Dendritic cell treated with granulocyte-macrophage colony-stimulating factor and Interleukin-4, amounts not matched to agents 40 ng/mL and 50 ng/mL, for 4 days (primary cell): ENCODE measurements at regions not wholly inside any gene's neighbourhood (a gene's known extent, or its start where the extent isn't known, plus 50 kb on each side); places are given as distances from the start of the nearest gene placed in this dataset.

ENCODE experiments used
- H3K27ac Mint-ChIP-seq: one replicate; pipeline ENCODE4 v1.8.0; 2022; ENCODE audit warnings: mild to moderate bottlenecking, mixed read lengths
- H3K27me3 Mint-ChIP-seq: one replicate; pipeline ENCODE4 v1.8.0; 2022; ENCODE audit warnings: mild to moderate bottlenecking, mixed read lengths
- H3K36me3 Mint-ChIP-seq: one replicate; pipeline ENCODE4 v1.8.0; 2022; ENCODE audit warnings: low read depth, mixed read lengths
- H3K4me1 Mint-ChIP-seq: one replicate; pipeline ENCODE4 v1.8.0; 2022; ENCODE audit warnings: low read depth, mixed read lengths
- H3K4me3 Mint-ChIP-seq: one replicate; pipeline ENCODE4 v1.8.0; 2022; ENCODE audit warnings: mild to moderate bottlenecking, moderate library complexity, mixed read lengths
- H3K9me3 Mint-ChIP-seq: one replicate; pipeline ENCODE4 v1.8.0; 2022; ENCODE audit warnings: mixed read lengths
- intact Hi-C: fragments of 100-400 bp; cut with micrococcal nuclease; formaldehyde crosslinking; loops from one replicate; pipeline ENCODE4 v1.15.0; 2022

GRCh38 chr12:74922117-74922516, 287.5 kb downstream of the KCNC2 start:
- Mint-ChIP-seq H3K27ac (no peak overlapping the region), H3K4me1 (no peaks in the 10 kb centered on the region), H3K9me3 (peaks cover 50% of the 10 kb centered on the region), H3K27me3 (no peaks in the 10 kb centered on the region), H3K4me3 (no peak overlapping the region), H3K36me3 (no peaks in the 10 kb centered on the region)
- intact Hi-C loops = no loop called here

DNA sequence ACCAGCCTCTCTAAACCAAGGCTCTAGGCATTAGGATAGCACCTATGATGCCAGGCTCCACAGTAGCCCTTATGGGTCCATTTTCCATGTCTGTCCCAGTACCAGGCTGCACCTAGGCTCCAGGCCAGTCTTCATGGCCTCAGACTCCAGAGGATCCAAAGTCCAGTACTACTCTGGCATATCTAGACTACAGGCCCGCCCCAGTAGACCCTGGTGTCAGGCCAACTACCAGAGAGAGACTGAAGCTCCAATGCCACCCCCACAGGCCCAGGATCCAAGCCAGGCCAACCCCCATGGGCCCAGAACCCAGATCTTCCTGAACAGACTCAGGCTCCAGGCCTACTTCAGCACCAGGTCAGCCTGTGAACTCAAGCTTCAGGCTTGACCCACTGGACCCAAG, 287.0 kb downstream of the KCNC2 start:
- intact Hi-C loops = no loop called here
- peaks cover 55% of the 10 kb centered on the region for H3K9me3 Mint-ChIP-seq
- no peak overlapping the region for H3K4me3 Mint-ChIP-seq
- no peaks in the 10 kb centered on the region for H3K27me3 Mint-ChIP-seq
- no peaks in the 10 kb centered on the region for H3K36me3 Mint-ChIP-seq
- H3K4me1 Mint-ChIP-seq = no peaks in the 10 kb centered on the region
- H3K27ac Mint-ChIP-seq = no peak overlapping the region

GRCh38 chr12:74941670-74942069, 268.0 kb downstream of the KCNC2 start:
- Mint-ChIP-seq H3K9me3 (no peaks in the 10 kb centered on the region), H3K27me3 (no peaks in the 10 kb centered on the region), H3K4me3 (no peak overlapping the region), H3K4me1 (no peaks in the 10 kb centered on the region), H3K27ac (no peak overlapping the region), H3K36me3 (no peaks in the 10 kb centered on the region)
- intact Hi-C loops = no loop called here

GRCh38 chr12:74945771-74946198, 263.9 kb downstream of the KCNC2 start:
- no peaks in the 10 kb centered on the region for H3K27me3 Mint-ChIP-seq
- no peak overlapping the region for H3K27ac Mint-ChIP-seq
- H3K9me3 Mint-ChIP-seq = no peaks in the 10 kb centered on the region
- intact Hi-C loops = no loop called here
- H3K36me3 Mint-ChIP-seq = no peaks in the 10 kb centered on the region
- no peak overlapping the region for H3K4me3 Mint-ChIP-seq
- H3K4me1 Mint-ChIP-seq = no peaks in the 10 kb centered on the region

GRCh38 chr12:74953697-74954096, 255.9 kb downstream of the KCNC2 start:
- no peak overlapping the region for H3K4me3 Mint-ChIP-seq
- peaks cover 10% of the 10 kb centered on the region for H3K9me3 Mint-ChIP-seq
- intact Hi-C loops = no loop called here
- H3K36me3 Mint-ChIP-seq = no peaks in the 10 kb centered on the region
- H3K27me3 Mint-ChIP-seq = no peaks in the 10 kb centered on the region
- no peaks in the 10 kb centered on the region for H3K4me1 Mint-ChIP-seq
- no peak overlapping the region for H3K27ac Mint-ChIP-seq

DNA sequence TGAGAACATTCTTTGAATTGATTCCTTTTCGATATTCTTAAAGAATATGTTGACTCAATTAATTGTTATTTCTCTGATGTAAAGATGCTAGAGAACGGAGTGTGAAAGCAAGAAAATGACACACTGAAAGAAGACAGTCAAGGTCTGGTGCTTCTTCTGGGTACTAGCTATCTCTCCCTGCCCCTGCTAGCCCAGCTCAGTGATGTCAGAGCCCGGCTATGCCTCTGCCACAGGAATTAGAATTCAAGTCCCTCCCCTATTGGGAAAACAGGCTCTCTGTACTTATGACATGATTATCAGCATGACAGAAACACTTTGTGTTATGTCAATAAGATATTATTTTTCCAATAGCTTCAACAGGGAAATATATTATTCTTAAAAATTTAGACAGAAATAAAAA, 252.4 kb downstream of the KCNC2 start:
- Mint-ChIP-seq H3K36me3 (no peaks in the 10 kb centered on the region), H3K27ac (no peak overlapping the region), H3K4me3 (no peak overlapping the region), H3K27me3 (no peaks in the 10 kb centered on the region), H3K9me3 (peaks cover 17% of the 10 kb centered on the region), H3K4me1 (no peaks in the 10 kb centered on the region)
- intact Hi-C loops = no loop called here

GRCh38 chr12:74957634-74958033, 252.0 kb downstream of the KCNC2 start:
- Mint-ChIP-seq H3K27ac (no peak overlapping the region), H3K36me3 (no peaks in the 10 kb centered on the region), H3K27me3 (no peaks in the 10 kb centered on the region), H3K4me1 (no peaks in the 10 kb centered on the region), H3K9me3 (peaks cover 17% of the 10 kb centered on the region), H3K4me3 (no peak overlapping the region)
- intact Hi-C loops = no loop called here

GRCh38 chr12:74959657-74960056, 250.0 kb downstream of the KCNC2 start:
- H3K4me1 Mint-ChIP-seq = no peaks in the 10 kb centered on the region
- H3K4me3 Mint-ChIP-seq = no peak overlapping the region
- H3K9me3 Mint-ChIP-seq = peaks cover 17% of the 10 kb centered on the region
- intact Hi-C loops = no loop called here
- H3K27me3 Mint-ChIP-seq = no peaks in the 10 kb centered on the region
- no peak overlapping the region for H3K27ac Mint-ChIP-seq
- H3K36me3 Mint-ChIP-seq = no peaks in the 10 kb centered on the region

- intact Hi-C loops = no loop called here
- Mint-ChIP-seq H3K4me1 (no peaks in the 10 kb centered on the region), H3K36me3 (no peaks in the 10 kb centered on the region), H3K9me3 (peaks cover 9% of the 10 kb centered on the region), H3K27me3 (no peaks in the 10 kb centered on the region), H3K4me3 (no peak overlapping the region), H3K27ac (no peak overlapping the region)
These were observed 246.3 kb downstream of the KCNC2 start for GRCh38 chr12:74963304-74963703.

DNA sequence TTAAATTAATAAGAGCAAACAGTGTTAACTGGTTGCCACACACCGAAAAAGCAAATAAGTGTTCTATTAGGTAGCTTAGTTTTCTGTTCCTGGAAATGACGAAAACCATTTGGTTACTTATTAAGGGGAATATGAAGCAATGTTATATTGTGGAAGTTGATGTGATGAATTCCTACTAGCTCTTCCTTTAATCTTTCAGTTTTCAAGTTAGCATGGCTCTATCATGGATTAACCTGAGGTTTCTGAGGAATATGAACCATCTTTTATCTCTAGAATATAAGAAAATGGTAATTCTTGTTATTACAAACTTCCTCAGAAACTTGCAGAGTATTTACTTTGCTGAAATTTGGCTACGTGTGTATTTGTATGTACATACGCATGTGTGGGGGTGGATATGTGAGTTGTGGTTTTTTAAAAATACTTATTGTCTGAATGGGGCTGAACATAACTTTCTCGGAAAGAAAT, 245.7 kb downstream of the KCNC2 start:
- intact Hi-C loops = no loop called here
- Mint-ChIP-seq H3K27me3 (no peaks in the 10 kb centered on the region), H3K27ac (no peak overlapping the region), H3K4me1 (no peaks in the 10 kb centered on the region), H3K9me3 (peaks cover 5% of the 10 kb centered on the region), H3K4me3 (no peak overlapping the region), H3K36me3 (no peaks in the 10 kb centered on the region)

- intact Hi-C loops = no loop called here
- Mint-ChIP-seq H3K27ac (no peak overlapping the region), H3K36me3 (no peaks in the 10 kb centered on the region), H3K4me3 (no peak overlapping the region), H3K4me1 (no peaks in the 10 kb centered on the region), H3K9me3 (peaks cover under 1% of the 10 kb centered on the region), H3K27me3 (no peaks in the 10 kb centered on the region)
These were observed 245.2 kb downstream of the KCNC2 start for GRCh38 chr12:74964390-74964789.

DNA sequence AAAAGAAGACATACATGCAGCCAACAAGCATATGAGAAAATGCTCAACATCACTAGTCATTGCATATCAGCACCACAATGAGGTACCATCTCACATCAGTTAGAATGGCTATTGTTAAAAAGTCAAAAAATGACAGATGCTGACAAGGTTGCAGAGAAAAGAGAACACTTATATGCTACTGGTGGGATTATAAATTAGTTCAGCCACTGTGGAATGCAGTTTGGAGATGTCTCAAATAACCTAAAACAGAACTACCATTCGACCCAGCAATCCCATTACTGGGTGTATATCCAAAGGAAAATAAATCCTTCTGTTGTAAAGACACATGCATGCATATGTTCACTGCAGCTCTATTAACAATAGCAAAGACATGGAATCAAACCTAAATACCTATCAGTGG, 238.4 kb downstream of the KCNC2 start:
- intact Hi-C loops = no loop called here
- Mint-ChIP-seq H3K27me3 (no peaks in the 10 kb centered on the region), H3K9me3 (peaks cover 15% of the 10 kb centered on the region), H3K4me3 (no peak overlapping the region), H3K27ac (no peak overlapping the region), H3K4me1 (no peaks in the 10 kb centered on the region), H3K36me3 (no peaks in the 10 kb centered on the region)

DNA sequence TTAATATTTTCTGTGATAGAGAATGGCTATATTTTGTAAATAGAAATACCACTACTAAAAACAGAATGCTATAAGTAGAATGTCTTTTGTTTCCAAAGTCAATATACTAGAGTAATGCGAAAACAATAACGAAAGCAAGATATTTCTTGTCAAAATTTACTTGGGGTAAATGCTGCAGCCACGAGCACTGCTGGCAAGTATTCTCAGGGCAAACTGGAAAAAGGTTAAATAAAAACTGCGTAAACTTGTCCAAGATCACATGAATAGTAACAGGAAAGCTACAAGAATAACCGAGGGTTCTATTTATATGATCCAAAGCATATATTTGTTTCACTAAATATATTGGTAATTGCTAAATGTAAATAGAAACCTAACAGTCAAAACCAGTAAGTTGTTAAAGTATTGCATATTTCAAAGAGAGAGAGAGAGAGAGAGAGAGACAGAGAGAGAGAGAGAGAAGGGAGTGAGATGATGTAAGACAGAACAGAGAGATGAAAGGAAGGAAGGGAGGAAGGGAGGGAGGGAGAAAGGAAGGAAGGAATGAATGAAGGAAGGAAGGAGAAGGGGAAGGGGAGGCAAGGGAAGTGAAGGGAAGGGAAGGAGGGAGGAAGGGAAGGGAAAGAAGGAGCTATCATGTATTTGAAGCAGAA, 231.7 kb downstream of the KCNC2 start:
- Mint-ChIP-seq H3K27ac (no peak overlapping the region), H3K36me3 (no peaks in the 10 kb centered on the region), H3K4me1 (no peaks in the 10 kb centered on the region), H3K27me3 (no peaks in the 10 kb centered on the region), H3K4me3 (no peak overlapping the region), H3K9me3 (peaks cover 10% of the 10 kb centered on the region)
- intact Hi-C loops = no loop called here

DNA sequence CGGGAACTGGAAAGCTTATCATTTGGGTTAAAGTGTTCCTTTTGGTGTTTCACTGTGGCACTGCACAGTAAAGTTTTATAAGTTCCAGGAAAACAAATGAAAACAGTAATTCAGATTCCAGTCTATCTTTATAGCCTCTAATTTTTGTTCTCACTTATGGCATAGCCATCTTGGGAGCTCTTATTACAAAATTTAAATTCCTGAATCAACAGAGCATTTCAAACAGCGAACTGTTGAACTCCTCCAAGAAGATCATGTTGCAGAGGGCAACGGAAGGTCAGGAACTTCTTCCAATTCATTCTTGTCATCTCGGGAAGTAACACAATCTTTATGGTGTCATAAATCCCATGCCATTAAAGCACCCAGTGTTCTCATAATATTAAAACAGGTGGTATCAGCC, 229.1 kb downstream of the KCNC2 start:
- intact Hi-C loops = no loop called here
- H3K4me1 Mint-ChIP-seq = no peaks in the 10 kb centered on the region

GRCh38 chr12:74981541-74981940, 228.1 kb downstream of the KCNC2 start:
- Mint-ChIP-seq H3K4me1 (no peaks in the 10 kb centered on the region), H3K9me3 (no peaks in the 10 kb centered on the region), H3K27ac (no peak overlapping the region), H3K4me3 (no peak overlapping the region), H3K36me3 (no peaks in the 10 kb centered on the region), H3K27me3 (no peaks in the 10 kb centered on the region)
- intact Hi-C loops = no loop called here

More for the DNA sequence above, 229.1 kb downstream of the KCNC2 start:
- H3K9me3 Mint-ChIP-seq = peaks cover 6% of the 10 kb centered on the region
- no peaks in the 10 kb centered on the region for H3K36me3 Mint-ChIP-seq
- H3K27ac Mint-ChIP-seq = no peak overlapping the region
- no peak overlapping the region for H3K4me3 Mint-ChIP-seq
- no peaks in the 10 kb centered on the region for H3K27me3 Mint-ChIP-seq
